ENCODE measurements at regions not wholly inside any gene's neighbourhood (a gene's known extent, or its start where the extent isn't known, plus 50 kb on each side); places are given as distances from the start of the nearest gene placed in this dataset.

DNA sequence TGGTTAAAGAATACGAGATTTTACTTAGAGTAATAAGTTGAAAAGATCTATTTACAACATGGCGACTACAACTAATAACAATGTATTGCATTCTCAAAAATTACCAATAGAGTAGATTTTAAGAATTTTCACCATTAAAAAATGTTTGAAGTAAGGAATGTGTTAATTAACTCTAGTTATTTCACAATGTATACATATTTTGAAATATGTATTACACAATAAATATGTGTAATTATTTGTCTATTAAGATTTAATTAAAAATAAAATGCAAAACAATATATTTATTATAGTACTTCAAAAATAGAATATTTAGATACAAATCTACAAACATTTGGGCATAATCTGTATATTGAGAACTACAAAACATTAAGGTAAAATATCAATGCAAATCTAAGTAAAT lies 1326.3 kb upstream of the CDH6 start:
- TF ChIP-seq, protein P1, sequence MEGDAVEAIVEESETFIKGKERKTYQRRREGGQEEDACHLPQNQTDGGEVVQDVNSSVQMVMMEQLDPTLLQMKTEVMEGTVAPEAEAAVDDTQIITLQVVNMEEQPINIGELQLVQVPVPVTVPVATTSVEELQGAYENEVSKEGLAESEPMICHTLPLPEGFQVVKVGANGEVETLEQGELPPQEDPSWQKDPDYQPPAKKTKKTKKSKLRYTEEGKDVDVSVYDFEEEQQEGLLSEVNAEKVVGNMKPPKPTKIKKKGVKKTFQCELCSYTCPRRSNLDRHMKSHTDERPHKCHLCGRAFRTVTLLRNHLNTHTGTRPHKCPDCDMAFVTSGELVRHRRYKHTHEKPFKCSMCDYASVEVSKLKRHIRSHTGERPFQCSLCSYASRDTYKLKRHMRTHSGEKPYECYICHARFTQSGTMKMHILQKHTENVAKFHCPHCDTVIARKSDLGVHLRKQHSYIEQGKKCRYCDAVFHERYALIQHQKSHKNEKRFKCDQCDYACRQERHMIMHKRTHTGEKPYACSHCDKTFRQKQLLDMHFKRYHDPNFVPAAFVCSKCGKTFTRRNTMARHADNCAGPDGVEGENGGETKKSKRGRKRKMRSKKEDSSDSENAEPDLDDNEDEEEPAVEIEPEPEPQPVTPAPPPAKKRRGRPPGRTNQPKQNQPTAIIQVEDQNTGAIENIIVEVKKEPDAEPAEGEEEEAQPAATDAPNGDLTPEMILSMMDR (conservative IDR thresholded peaks at IDR 0.05 in 1 of 2, IDR thresholded peaks at IDR 0.05 in 1 of 2; ENCODE audit: low read depth in 1 of 2, low read length in 2 of 2), result no peak
- no peak for TF ChIP-seq EZH2 (IDR thresholded peaks at IDR 0.05; ENCODE audit: low read length, missing control alignments)

Measured in fibroblast of lung (primary cell).